ENCODE measurements at regions not wholly inside any gene's neighbourhood (a gene's known extent, or its start where the extent isn't known, plus 50 kb on each side); places are given as distances from the start of the nearest gene placed in this dataset.
A peak's percentile ranks its signal among the peaks of the same experiment; 100 is the strongest.
"Not testable (repeated sequence)": the region's sequence is repeated elsewhere in the genome, so short reads cannot be mapped to it uniquely, and the experiment has no call there.

- H3K36me3 ChIP-seq (ENCODE audit: low read depth), result no peaks in the 10 kb centered on the region
- H3K4me2 ChIP-seq, result no peak overlapping the region
- H4K20me1 ChIP-seq (ENCODE audit: insufficient read depth), result no peaks in the 10 kb centered on the region
- no peak for DNase-seq
- H3K27me3 ChIP-seq (ENCODE audit: insufficient read depth, low read depth), result no peaks in the 10 kb centered on the region
- H3K27ac ChIP-seq, result no peak overlapping the region
- H3K9me3 ChIP-seq (ENCODE audit: insufficient read depth, low read depth), result no peaks in the 10 kb centered on the region; the same call in 1 of the 2 replicates
- H3K4me3 ChIP-seq, result no peak overlapping the region
- TF ChIP-seq EZH2 (IDR thresholded peaks at IDR 0.05; ENCODE audit: low read depth), result no peak
- TF ChIP-seq, protein P1, sequence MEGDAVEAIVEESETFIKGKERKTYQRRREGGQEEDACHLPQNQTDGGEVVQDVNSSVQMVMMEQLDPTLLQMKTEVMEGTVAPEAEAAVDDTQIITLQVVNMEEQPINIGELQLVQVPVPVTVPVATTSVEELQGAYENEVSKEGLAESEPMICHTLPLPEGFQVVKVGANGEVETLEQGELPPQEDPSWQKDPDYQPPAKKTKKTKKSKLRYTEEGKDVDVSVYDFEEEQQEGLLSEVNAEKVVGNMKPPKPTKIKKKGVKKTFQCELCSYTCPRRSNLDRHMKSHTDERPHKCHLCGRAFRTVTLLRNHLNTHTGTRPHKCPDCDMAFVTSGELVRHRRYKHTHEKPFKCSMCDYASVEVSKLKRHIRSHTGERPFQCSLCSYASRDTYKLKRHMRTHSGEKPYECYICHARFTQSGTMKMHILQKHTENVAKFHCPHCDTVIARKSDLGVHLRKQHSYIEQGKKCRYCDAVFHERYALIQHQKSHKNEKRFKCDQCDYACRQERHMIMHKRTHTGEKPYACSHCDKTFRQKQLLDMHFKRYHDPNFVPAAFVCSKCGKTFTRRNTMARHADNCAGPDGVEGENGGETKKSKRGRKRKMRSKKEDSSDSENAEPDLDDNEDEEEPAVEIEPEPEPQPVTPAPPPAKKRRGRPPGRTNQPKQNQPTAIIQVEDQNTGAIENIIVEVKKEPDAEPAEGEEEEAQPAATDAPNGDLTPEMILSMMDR (conservative IDR thresholded peaks at IDR 0.05), result no peak
- intact Hi-C loops (cut with micrococcal nuclease; ENCODE audit: unreplicated experiment), result no loop called here
- no TSS peak for BruUV-seq (replicated peaks)
- peaks cover 14% of the 10 kb centered on the region for H3K4me1 ChIP-seq (replicated peaks; ENCODE audit: insufficient read depth)
- H3F3A ChIP-seq (ENCODE audit: insufficient read depth, low read depth), result no peaks in the 10 kb centered on the region
- no peaks in the 10 kb centered on the region for H3K79me2 ChIP-seq (ENCODE audit: low read depth)
- no peaks in the 10 kb centered on the region for H3K9me2 ChIP-seq (ENCODE audit: insufficient read depth)
- POLR2A ChIA-PET (ENCODE audit: unreplicated experiment), result no interaction called here
- H2AFZ ChIP-seq, result no peak overlapping the region
- CTCF ChIA-PET, result no interaction called here
Measured at GRCh38 chr7:19900118-19900517, 126.7 kb upstream of the TMEM196 start.

DNA sequence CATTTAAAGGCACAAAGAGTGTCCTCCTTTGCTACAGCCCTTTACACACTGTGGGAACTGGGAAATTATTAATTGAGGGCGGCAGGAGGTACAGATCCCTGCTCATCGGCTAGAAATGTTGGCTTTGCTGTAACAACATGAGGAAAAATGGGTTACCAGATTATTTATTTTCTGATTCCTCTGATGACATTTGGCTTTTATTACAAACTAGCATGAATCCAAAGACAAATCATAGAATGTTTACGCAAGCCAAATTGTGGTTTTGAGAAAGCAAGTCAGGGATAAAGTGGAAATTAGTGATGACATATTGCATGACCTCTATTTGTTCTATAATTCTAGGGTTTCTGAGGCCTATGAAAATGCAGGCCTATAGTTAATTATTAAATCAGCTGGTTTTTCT is 126.1 kb upstream of the TMEM196 start:
- no peak for TF ChIP-seq EZH2 (IDR thresholded peaks at IDR 0.05; ENCODE audit: low read depth)
- TF ChIP-seq, protein P1 (conservative IDR thresholded peaks at IDR 0.05), result no peak
- no peaks in the 10 kb centered on the region for H3F3A ChIP-seq (ENCODE audit: insufficient read depth, low read depth)
- intact Hi-C loops (cut with micrococcal nuclease; ENCODE audit: unreplicated experiment), result no loop called here
- DNase-seq, result peak in 1 of 2 experiments; percentile 47
- ChIA-PET POLR2A (ENCODE audit: unreplicated experiment) (no interaction called here), CTCF (no interaction called here)
- no peaks in the 10 kb centered on the region for H3K27me3 ChIP-seq (ENCODE audit: insufficient read depth, low read depth)
- no peak overlapping the region for H3K27ac ChIP-seq
- H3K4me1 ChIP-seq (replicated peaks; ENCODE audit: insufficient read depth), result peaks cover 14% of the 10 kb centered on the region
- H2AFZ ChIP-seq, result no peak overlapping the region
- H3K9me2 ChIP-seq (ENCODE audit: insufficient read depth), result no peaks in the 10 kb centered on the region
- H3K36me3 ChIP-seq (ENCODE audit: low read depth), result no peaks in the 10 kb centered on the region
- no TSS peak for BruUV-seq (replicated peaks)
- no peaks in the 10 kb centered on the region for H4K20me1 ChIP-seq (ENCODE audit: insufficient read depth)
- no peak overlapping the region for H3K4me3 ChIP-seq
- no peaks in the 10 kb centered on the region for H3K79me2 ChIP-seq (ENCODE audit: low read depth)
- H3K9me3 ChIP-seq (ENCODE audit: insufficient read depth, low read depth), result no peaks in the 10 kb centered on the region; the same call in 1 of the 2 replicates
- peak overlapping the region; percentile 5; the same call in 1 of the 2 replicates for H3K4me2 ChIP-seq

DNA sequence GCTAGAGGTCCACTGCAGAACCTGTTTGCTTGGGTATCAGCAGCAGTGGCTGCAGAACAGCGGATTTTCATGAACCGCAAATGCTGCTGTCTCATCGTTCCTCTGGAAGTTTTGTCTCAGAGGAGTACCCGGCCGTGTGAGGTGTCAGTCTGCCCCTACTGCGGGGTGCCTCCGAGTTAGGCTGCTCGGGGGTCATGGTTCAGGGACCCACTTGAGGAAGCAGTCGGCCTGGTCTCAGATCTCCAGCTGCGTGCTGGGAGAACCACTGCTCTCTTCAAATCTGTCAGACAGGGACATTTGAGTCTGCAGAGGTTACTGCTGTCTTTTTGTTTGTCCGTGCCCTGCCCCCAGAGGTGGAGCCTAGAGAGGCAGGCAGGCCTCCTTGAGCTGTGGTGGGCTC is 109.5 kb upstream of the TMEM196 start:
- H3K79me2 ChIP-seq (ENCODE audit: low read depth); H3K9me3 ChIP-seq (ENCODE audit: insufficient read depth, low read depth); H3K36me3 ChIP-seq (ENCODE audit: low read depth); H4K20me1 ChIP-seq (ENCODE audit: insufficient read depth); H2AFZ ChIP-seq; intact Hi-C loops (cut with micrococcal nuclease; ENCODE audit: unreplicated experiment); H3K9me2 ChIP-seq (ENCODE audit: insufficient read depth); H3K4me2 ChIP-seq; H3F3A ChIP-seq (ENCODE audit: insufficient read depth, low read depth); DNase-seq; BruUV-seq (replicated peaks); H3K27me3 ChIP-seq (ENCODE audit: insufficient read depth, low read depth); H3K27ac ChIP-seq; POLR2A ChIA-PET (ENCODE audit: unreplicated experiment); CTCF ChIA-PET; H3K4me1 ChIP-seq (replicated peaks; ENCODE audit: insufficient read depth); H3K4me3 ChIP-seq: not testable (repeated sequence)

DNA sequence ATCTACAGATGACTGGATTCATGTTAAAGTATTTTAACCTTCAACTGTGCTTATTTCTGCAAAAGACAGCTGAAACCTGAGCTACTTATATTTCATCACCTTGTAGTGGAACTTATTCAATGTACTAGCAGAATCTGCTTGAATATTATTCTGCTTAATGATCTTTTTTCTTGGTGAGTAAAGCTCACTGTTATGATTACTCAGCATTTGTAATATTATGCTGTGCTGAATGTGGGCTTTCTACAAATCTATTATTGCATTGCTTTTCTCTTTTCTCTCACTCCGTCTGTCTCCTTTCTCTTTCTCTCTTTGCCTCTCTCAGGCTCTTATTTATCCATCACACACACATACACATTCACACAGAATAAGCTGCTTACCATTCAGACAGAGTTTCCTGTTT is 98.7 kb upstream of the TMEM196 start:
- Histone ChIP-seq H3K4me1 (replicated peaks; ENCODE audit: insufficient read depth) (no peaks in the 10 kb centered on the region), H3F3A (ENCODE audit: insufficient read depth, low read depth) (no peaks in the 10 kb centered on the region), H3K27ac (no peak overlapping the region), H4K20me1 (ENCODE audit: insufficient read depth) (no peaks in the 10 kb centered on the region), H3K36me3 (ENCODE audit: low read depth) (no peaks in the 10 kb centered on the region), H3K27me3 (ENCODE audit: insufficient read depth, low read depth) (no peaks in the 10 kb centered on the region), H2AFZ (no peak overlapping the region), H3K9me2 (ENCODE audit: insufficient read depth) (no peaks in the 10 kb centered on the region), H3K4me3 (no peak overlapping the region), H3K79me2 (ENCODE audit: low read depth) (no peaks in the 10 kb centered on the region), H3K4me2 (no peak overlapping the region), H3K9me3 (ENCODE audit: insufficient read depth, low read depth) (no peaks in the 10 kb centered on the region)
- no peak for DNase-seq
- intact Hi-C loops (cut with micrococcal nuclease; ENCODE audit: unreplicated experiment), result no loop called here
- CTCF ChIA-PET, result no interaction called here
- POLR2A ChIA-PET (ENCODE audit: unreplicated experiment), result no interaction called here
- TF ChIP-seq EZH2 (IDR thresholded peaks at IDR 0.05; ENCODE audit: low read depth), result no peak
- TF ChIP-seq, protein P1 (conservative IDR thresholded peaks at IDR 0.05), result no peak
- BruUV-seq (replicated peaks), result no TSS peak
